ENCODE measurements at regions not wholly inside any gene's neighbourhood (a gene's known extent, or its start where the extent isn't known, plus 50 kb on each side); places are given as distances from the start of the nearest gene placed in this dataset.

GRCh38 chr2:15839426-15840124 is 100.8 kb upstream of the MYCN start:
- no peak for DNase-seq (ENCODE audit: low read depth)

GRCh38 chr2:15840148-15840547 is 100.2 kb upstream of the MYCN start:
- DNase-seq (ENCODE audit: low read depth) = no peak

GRCh38 chr2:15840969-15841368 is 99.4 kb upstream of the MYCN start:
- no peak for DNase-seq (ENCODE audit: low read depth)

GRCh38 chr2:15841776-15842560 is 98.4 kb upstream of the MYCN start:
- no peak for DNase-seq (ENCODE audit: low read depth)

- DNase-seq (ENCODE audit: low read depth) = no peak
Observed at GRCh38 chr2:15842758-15843666, 97.3 kb upstream of the MYCN start.

- no peak for DNase-seq (ENCODE audit: low read depth)
Observed at GRCh38 chr2:15844211-15844801, 96.0 kb upstream of the MYCN start.

GRCh38 chr2:15845294-15845693 is 95.1 kb upstream of the MYCN start:
- no peak for DNase-seq (ENCODE audit: low read depth)

GRCh38 chr2:15845737-15846405 is 94.5 kb upstream of the MYCN start:
- no peak for DNase-seq (ENCODE audit: low read depth)

- DNase-seq (ENCODE audit: low read depth) = no peak
Observed at GRCh38 chr2:15846626-15847025, 93.7 kb upstream of the MYCN start.

GRCh38 chr2:15850534-15850933 is 89.8 kb upstream of the MYCN start:
- no peak for DNase-seq (ENCODE audit: low read depth)

- DNase-seq (ENCODE audit: low read depth) = no peak
Observed at GRCh38 chr2:15851076-15851693, 89.2 kb upstream of the MYCN start.

GRCh38 chr2:15852811-15853210 is 87.5 kb upstream of the MYCN start:
- no peak for DNase-seq (ENCODE audit: low read depth)

- DNase-seq (ENCODE audit: low read depth) = no peak
Observed at GRCh38 chr2:15853903-15854302, 86.4 kb upstream of the MYCN start.

GRCh38 chr2:15855766-15856260 is 84.5 kb upstream of the MYCN start:
- DNase-seq (ENCODE audit: low read depth) = no peak

- DNase-seq (ENCODE audit: low read depth) = no peak
Observed at GRCh38 chr2:15856318-15856717, 84.0 kb upstream of the MYCN start.

- no peak for DNase-seq (ENCODE audit: low read depth)
Observed at GRCh38 chr2:15858466-15858865, 81.9 kb upstream of the MYCN start.

GRCh38 chr2:15860051-15860663 is 80.2 kb upstream of the MYCN start:
- no peak for DNase-seq (ENCODE audit: low read depth)

GRCh38 chr2:15860760-15861159 is 79.6 kb upstream of the MYCN start:
- no peak for DNase-seq (ENCODE audit: low read depth)

- DNase-seq (ENCODE audit: low read depth) = no peak
Observed at GRCh38 chr2:15861172-15861822, 79.1 kb upstream of the MYCN start.

- DNase-seq (ENCODE audit: low read depth) = no peak
Observed at GRCh38 chr2:15861898-15862297, 78.5 kb upstream of the MYCN start.
